ENCODE measurements at regions not wholly inside any gene's neighbourhood (a gene's known extent, or its start where the extent isn't known, plus 50 kb on each side); places are given as distances from the start of the nearest gene placed in this dataset.

DNA sequence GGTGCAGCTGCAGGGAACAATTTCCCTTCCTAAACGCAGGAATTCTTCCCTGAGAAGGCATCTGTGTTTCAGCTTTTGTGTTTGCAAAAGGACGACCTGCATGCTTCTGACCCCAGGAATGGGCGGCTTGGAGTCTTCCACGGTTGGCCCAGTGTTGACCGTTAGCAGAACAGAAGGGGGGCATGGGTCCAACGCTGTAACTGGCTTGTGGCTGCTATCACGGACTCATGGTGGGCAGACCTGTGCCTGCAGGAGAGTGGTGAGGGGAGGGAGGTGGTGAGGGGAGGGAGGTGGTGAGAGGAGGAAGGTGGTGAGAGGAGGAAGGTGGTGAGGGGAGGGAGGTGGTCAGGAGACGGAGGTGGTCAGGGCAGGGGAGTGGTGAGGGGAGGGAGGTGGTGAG is 388.6 kb upstream of the IRX4 start:
- TF ChIP-seq, protein P1, sequence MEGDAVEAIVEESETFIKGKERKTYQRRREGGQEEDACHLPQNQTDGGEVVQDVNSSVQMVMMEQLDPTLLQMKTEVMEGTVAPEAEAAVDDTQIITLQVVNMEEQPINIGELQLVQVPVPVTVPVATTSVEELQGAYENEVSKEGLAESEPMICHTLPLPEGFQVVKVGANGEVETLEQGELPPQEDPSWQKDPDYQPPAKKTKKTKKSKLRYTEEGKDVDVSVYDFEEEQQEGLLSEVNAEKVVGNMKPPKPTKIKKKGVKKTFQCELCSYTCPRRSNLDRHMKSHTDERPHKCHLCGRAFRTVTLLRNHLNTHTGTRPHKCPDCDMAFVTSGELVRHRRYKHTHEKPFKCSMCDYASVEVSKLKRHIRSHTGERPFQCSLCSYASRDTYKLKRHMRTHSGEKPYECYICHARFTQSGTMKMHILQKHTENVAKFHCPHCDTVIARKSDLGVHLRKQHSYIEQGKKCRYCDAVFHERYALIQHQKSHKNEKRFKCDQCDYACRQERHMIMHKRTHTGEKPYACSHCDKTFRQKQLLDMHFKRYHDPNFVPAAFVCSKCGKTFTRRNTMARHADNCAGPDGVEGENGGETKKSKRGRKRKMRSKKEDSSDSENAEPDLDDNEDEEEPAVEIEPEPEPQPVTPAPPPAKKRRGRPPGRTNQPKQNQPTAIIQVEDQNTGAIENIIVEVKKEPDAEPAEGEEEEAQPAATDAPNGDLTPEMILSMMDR (IDR thresholded peaks at IDR 0.05): no peak
- no peak for TF ChIP-seq POLR2A (IDR thresholded peaks at IDR 0.05)

Measured in body of pancreas (tissue), 4 donors.